GM13976 (cell line): ENCODE measurements at regions not wholly inside any gene's neighbourhood (a gene's known extent, or its start where the extent isn't known, plus 50 kb on each side); places are given as distances from the start of the nearest gene placed in this dataset.

Experiments
- DNase-seq: peaks from one replicate; pipeline ENCODE4 v3.0.0; 2012; ENCODE audit warnings: low spot score
- in situ Hi-C: fragments of 300-500 bp; cut with MboI; formaldehyde crosslinking; loops from one replicate; pipeline ENCODE4 v1.12.0; 2022; ENCODE audit warnings: low sequenced_read_pairs, mixed read lengths, inconsistent platforms; ENCODE audit not compliant: unreplicated experiment
- TF ChIP-seq, protein P1 (sequence below): IDR thresholded peaks from 2 replicates; pipeline ENCODE4 v1.5.1; 2012; ENCODE audit warnings: borderline replicate concordance, mild to moderate bottlenecking; ENCODE audit not compliant: insufficient read depth; ENCODE audit errors: extremely low read depth, missing control alignments, control extremely low read depth

DNA sequence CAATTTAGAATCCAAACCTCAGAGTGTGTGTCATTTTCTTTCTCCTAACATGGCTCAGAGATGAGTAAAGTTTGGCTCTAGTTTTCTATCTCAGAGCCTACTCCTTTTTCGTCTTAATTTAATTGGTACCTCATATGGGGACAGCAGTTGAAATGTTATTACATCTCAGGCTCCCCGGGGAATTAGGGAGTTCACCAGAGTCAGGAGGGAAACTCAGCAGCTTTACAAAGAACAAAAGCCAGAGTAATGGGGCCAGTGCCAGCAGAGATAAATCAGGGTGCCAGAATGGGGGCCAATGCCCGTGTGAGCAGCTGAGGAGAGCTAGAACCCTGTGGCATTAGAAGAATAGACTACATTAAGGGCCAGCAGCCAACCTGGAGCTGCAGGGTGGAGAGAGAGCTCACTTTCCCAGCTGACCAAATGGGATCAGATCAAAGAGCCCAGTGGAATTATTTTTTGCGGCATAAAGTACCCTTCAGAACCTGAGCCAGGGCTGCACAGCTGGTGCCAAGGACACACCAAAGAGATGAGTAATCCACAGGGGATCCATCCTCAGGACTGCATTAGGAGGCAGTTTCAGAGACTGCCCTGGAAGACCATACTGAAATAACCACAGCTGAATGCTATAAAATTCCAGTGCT lies 207.1 kb upstream of the DKK2 start:
- no peak for DNase-seq
- in situ Hi-C loops, result no loop called here
- TF ChIP-seq, protein P1, sequence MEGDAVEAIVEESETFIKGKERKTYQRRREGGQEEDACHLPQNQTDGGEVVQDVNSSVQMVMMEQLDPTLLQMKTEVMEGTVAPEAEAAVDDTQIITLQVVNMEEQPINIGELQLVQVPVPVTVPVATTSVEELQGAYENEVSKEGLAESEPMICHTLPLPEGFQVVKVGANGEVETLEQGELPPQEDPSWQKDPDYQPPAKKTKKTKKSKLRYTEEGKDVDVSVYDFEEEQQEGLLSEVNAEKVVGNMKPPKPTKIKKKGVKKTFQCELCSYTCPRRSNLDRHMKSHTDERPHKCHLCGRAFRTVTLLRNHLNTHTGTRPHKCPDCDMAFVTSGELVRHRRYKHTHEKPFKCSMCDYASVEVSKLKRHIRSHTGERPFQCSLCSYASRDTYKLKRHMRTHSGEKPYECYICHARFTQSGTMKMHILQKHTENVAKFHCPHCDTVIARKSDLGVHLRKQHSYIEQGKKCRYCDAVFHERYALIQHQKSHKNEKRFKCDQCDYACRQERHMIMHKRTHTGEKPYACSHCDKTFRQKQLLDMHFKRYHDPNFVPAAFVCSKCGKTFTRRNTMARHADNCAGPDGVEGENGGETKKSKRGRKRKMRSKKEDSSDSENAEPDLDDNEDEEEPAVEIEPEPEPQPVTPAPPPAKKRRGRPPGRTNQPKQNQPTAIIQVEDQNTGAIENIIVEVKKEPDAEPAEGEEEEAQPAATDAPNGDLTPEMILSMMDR, result no peak

DNA sequence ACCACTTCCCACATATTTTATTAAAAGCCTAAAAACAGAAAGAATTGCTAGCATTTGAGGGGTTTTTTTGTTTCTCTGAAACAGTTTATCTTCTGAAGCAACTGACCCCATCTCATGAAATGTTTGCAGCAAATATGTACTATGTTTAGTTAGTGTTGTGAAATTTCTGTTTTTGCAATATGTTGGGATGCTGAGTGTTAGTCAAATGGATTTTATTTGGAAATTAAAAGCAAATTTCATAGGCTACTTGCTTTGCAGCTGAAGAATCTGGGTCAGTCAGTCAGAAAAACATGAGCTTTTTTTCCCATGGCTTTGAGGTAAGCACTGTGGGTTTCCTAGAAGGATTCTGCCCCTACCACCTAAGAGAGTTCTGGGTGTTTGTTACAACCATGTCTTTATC lies 184.9 kb upstream of the DKK2 start:
- in situ Hi-C loops, result no loop called here
- DNase-seq, result no peak
- TF ChIP-seq, protein P1, result no peak

DNA sequence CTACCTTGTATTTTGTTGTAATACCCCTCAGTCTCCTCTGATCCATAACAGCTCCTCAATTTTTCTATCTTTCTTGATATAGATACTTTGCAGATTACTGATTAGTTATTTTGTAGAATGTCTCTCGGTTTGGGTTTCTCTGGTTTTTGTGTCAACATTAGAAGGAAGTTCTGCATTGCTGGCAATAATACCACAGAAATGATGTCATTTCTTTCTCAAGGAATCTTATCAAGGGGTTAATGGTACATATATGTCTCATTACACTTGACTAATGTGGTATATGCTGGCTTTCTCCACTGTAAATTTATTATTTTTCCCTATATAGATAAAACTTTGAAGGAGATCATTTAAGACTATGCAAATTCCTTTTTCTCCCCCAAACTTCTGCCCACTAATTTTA lies 183.6 kb upstream of the DKK2 start:
- TF ChIP-seq, protein P1, result no peak
- DNase-seq, result no peak
- in situ Hi-C loops, result no loop called here

DNA sequence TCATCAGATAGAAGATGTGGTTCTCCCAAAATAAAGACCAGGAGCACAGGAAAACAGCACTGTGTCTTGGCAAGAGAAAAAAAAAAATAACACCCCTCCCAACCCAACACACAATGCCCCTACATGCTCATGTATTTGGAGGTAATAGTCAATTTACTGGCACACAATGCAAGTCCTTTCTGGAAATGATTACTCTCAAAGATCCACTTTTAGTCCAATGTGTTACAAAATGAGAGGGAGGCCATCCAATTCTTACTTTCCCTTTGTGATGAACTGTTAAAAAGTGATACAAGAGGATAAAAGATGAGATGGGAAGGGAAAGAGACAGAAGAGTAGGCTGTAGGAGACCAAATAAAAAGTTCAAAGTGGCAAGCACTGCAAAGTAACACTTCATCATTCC lies 180.3 kb upstream of the DKK2 start:
- TF ChIP-seq, protein P1, result no peak
- no peak for DNase-seq
- in situ Hi-C loops, result no loop called here

DNA sequence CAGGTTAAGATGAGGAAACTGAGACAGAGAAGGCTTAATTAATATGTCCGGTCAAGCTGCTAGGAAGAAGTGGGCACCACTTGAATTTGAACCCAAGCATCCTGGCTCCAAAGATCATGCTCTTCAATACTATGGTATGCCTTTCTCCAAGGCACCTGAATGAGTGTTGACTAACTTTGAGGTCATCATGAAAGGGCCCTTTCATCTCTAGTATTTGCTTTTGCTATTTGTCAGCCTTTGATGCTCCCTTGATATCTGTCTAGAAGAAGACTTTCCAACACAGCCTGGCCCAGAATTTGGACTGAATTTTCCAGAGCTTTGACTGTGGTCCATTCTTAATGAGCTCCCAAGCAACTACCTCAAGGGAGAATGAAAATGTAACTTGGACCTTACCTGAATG lies 179.1 kb upstream of the DKK2 start:
- DNase-seq, result no peak
- in situ Hi-C loops, result no loop called here
- TF ChIP-seq, protein P1, result no peak

DNA sequence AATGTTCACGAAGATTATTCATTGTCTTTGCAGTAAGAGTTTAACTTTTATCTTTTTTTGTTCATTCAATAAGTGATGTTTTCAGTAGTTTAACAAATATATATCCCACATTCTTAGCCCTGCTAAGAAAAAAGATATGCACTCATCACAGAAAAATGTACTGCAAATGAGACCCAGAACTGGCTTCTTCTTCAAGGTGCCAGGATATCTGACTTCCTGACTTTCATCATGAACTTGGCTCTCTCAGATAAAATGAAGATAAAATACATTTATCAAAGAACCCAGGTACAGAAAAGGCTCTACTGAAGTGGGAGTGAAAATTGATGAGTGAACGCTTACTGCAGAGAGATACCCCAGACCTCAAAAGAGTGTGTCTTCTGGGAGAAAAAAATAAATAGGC lies 177.8 kb upstream of the DKK2 start:
- TF ChIP-seq, protein P1, result no peak
- no peak for DNase-seq
- in situ Hi-C loops, result no loop called here
